ENCODE measurements at regions not wholly inside any gene's neighbourhood (a gene's known extent, or its start where the extent isn't known, plus 50 kb on each side); places are given as distances from the start of the nearest gene placed in this dataset.

DNA sequence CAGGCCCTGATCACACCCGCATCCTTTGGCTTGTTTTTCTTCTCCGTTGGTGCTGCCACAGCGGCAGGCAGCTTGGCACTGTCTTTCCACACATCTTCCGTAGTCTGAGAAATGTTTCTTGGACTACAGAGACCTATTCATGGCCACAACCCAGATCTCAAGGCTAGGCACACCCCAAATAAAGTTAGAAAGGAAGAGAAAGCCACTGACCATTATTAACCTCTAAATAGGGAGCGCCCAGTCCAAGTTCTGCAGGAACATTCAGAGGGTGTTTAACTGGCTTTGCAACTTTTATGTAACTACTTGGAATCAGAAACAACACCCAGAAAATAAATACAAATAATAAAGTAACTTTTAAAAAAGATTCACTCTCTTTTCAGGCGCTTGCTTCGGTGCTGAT lies 124.8 kb upstream of the NEDD9 start:
- Histone ChIP-seq H3K9me3 (ENCODE audit: low read length) (no peaks in the 10 kb centered on the region), H3K9ac (ENCODE audit: low read length) (no peak overlapping the region), H3K9me2 (ENCODE audit: low read depth, low read length) (no peaks in the 10 kb centered on the region), H3K4me3 (ENCODE audit: low read depth, low read length, poor library complexity, severe bottlenecking) (no peak overlapping the region), H3K36me3 (ENCODE audit: insufficient read depth, low read length) (peaks cover 21% of the 10 kb centered on the region), H3K27me3 (ENCODE audit: insufficient read depth, low read length) (no peaks in the 10 kb centered on the region), H3K4me1 (ENCODE audit: insufficient read depth, low read length, severe bottlenecking) (no peaks in the 10 kb centered on the region), H4K20me1 (ENCODE audit: insufficient read depth, low read length) (no peaks in the 10 kb centered on the region), H2AFZ (ENCODE audit: low read length) (no peak overlapping the region), H3K79me2 (ENCODE audit: insufficient read depth, low read length) (no peaks in the 10 kb centered on the region), H3K4me2 (ENCODE audit: low read length) (no peak overlapping the region), H3F3A (ENCODE audit: insufficient read depth, low read length) (no peaks in the 10 kb centered on the region), H3K27ac (ENCODE audit: low read depth, low read length, poor library complexity, severe bottlenecking) (no peak overlapping the region)
- no peak for TF ChIP-seq EZH2 (IDR thresholded peaks at IDR 0.05; ENCODE audit: borderline replicate concordance, low read length)
- TF ChIP-seq, protein P1, sequence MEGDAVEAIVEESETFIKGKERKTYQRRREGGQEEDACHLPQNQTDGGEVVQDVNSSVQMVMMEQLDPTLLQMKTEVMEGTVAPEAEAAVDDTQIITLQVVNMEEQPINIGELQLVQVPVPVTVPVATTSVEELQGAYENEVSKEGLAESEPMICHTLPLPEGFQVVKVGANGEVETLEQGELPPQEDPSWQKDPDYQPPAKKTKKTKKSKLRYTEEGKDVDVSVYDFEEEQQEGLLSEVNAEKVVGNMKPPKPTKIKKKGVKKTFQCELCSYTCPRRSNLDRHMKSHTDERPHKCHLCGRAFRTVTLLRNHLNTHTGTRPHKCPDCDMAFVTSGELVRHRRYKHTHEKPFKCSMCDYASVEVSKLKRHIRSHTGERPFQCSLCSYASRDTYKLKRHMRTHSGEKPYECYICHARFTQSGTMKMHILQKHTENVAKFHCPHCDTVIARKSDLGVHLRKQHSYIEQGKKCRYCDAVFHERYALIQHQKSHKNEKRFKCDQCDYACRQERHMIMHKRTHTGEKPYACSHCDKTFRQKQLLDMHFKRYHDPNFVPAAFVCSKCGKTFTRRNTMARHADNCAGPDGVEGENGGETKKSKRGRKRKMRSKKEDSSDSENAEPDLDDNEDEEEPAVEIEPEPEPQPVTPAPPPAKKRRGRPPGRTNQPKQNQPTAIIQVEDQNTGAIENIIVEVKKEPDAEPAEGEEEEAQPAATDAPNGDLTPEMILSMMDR (IDR thresholded peaks at IDR 0.05; ENCODE audit: low read length), result no peak

DNA sequence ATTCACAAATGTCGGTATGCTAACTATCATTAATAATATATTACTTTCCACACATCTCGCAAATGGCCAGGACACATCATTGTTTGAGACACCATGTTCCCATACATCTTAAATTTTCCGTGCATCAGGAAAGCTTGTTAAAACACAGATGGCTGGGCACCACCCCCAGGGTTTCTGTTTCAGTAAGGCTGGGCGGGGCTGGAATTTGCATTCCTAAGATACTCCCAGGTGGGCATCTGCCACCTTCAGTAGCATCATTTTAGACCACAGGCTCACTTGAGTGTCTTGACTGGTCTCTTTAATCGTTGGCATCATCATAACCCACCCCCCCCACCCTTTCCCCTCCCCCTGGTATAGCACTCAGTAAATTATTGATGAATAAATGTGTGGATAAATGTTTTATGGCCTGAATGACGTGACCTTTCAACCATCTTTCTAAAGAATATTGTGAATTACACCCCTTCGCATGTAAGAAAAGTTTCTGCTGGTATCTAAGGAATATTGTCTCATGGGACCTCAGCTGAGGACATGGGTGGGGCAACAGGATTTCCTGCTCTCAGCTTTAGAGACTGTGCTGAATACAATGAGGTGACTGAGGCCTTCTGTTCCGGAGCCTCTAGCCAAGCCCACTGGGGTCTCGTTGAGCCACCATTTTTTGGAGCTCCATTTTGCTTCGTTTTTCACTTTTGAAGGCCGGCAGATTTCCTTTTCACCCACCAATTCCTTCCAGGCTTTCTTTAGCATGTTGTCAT lies 124.1 kb upstream of the NEDD9 start:
- Histone ChIP-seq H3K36me3 (ENCODE audit: insufficient read depth, low read length) (peaks cover 16% of the 10 kb centered on the region), H3K9ac (ENCODE audit: low read length) (no peak overlapping the region), H3K4me1 (ENCODE audit: insufficient read depth, low read length, severe bottlenecking) (no peaks in the 10 kb centered on the region), H3F3A (ENCODE audit: insufficient read depth, low read length) (no peaks in the 10 kb centered on the region), H2AFZ (ENCODE audit: low read length) (no peak overlapping the region), H3K27ac (ENCODE audit: low read depth, low read length, poor library complexity, severe bottlenecking) (no peak overlapping the region), H3K79me2 (ENCODE audit: insufficient read depth, low read length) (no peaks in the 10 kb centered on the region), H3K4me2 (ENCODE audit: low read length) (no peak overlapping the region), H3K9me2 (ENCODE audit: low read depth, low read length) (no peaks in the 10 kb centered on the region), H3K27me3 (ENCODE audit: insufficient read depth, low read length) (no peaks in the 10 kb centered on the region), H3K9me3 (ENCODE audit: low read length) (no peaks in the 10 kb centered on the region), H3K4me3 (ENCODE audit: low read depth, low read length, poor library complexity, severe bottlenecking) (no peak overlapping the region), H4K20me1 (ENCODE audit: insufficient read depth, low read length) (no peaks in the 10 kb centered on the region)
- no peak for TF ChIP-seq EZH2 (IDR thresholded peaks at IDR 0.05; ENCODE audit: borderline replicate concordance, low read length)
- TF ChIP-seq, protein P1 (IDR thresholded peaks at IDR 0.05; ENCODE audit: low read length), result no peak

DNA sequence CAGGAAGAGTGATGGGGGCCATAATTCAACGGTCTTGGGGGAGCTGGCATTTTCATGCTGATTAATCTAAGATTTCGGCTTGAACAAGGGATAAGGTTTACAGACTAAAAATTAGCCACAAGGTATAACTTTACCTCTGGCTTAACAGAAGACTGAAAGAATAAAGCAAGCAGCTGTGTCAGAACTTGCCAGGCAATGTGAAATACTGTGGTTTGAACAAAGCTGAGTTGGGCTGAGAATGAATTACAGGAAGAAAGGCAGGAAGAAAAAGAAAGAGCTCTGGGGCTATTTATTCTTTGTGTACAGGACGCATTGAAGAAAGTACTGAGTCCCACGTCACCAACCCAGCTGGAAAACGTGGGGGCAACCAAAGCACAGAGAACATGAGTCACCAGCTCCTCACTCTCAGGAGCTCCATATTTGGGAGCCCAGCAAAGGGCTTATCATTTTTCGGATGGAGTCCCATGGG lies 121.5 kb upstream of the NEDD9 start:
- H3K4me2 ChIP-seq (ENCODE audit: low read length), result no peak overlapping the region
- H3F3A ChIP-seq (ENCODE audit: insufficient read depth, low read length), result no peaks in the 10 kb centered on the region
- H3K27ac ChIP-seq (ENCODE audit: low read depth, low read length, poor library complexity, severe bottlenecking), result no peak overlapping the region
- H3K4me3 ChIP-seq (ENCODE audit: low read depth, low read length, poor library complexity, severe bottlenecking), result no peak overlapping the region
- no peak overlapping the region for H3K9ac ChIP-seq (ENCODE audit: low read length)
- H3K9me2 ChIP-seq (ENCODE audit: low read depth, low read length), result no peaks in the 10 kb centered on the region
- H2AFZ ChIP-seq (ENCODE audit: low read length), result no peak overlapping the region
- no peaks in the 10 kb centered on the region for H3K79me2 ChIP-seq (ENCODE audit: insufficient read depth, low read length)
- H3K9me3 ChIP-seq (ENCODE audit: low read length), result no peaks in the 10 kb centered on the region
- H3K27me3 ChIP-seq (ENCODE audit: insufficient read depth, low read length), result no peaks in the 10 kb centered on the region
- no peak for TF ChIP-seq EZH2 (IDR thresholded peaks at IDR 0.05; ENCODE audit: borderline replicate concordance, low read length)
- TF ChIP-seq, protein P1 (IDR thresholded peaks at IDR 0.05; ENCODE audit: low read length), result no peak
- H4K20me1 ChIP-seq (ENCODE audit: insufficient read depth, low read length), result no peaks in the 10 kb centered on the region
- no peaks in the 10 kb centered on the region for H3K4me1 ChIP-seq (ENCODE audit: insufficient read depth, low read length, severe bottlenecking)
- H3K36me3 ChIP-seq (ENCODE audit: insufficient read depth, low read length), result peaks cover 19% of the 10 kb centered on the region
